CD4-positive, alpha-beta T cell treated with Interleukin-6 at 100 ng/mL for 8 hours (primary cell): ENCODE measurements at regions not wholly inside any gene's neighbourhood (a gene's known extent, or its start where the extent isn't known, plus 50 kb on each side); places are given as distances from the start of the nearest gene placed in this dataset.

Source experiments
- DNase-seq: peaks from one replicate; pipeline ENCODE4 v3.0.0-alpha.2; 2020; ENCODE audit warnings: mixed read lengths, low spot score

DNA sequence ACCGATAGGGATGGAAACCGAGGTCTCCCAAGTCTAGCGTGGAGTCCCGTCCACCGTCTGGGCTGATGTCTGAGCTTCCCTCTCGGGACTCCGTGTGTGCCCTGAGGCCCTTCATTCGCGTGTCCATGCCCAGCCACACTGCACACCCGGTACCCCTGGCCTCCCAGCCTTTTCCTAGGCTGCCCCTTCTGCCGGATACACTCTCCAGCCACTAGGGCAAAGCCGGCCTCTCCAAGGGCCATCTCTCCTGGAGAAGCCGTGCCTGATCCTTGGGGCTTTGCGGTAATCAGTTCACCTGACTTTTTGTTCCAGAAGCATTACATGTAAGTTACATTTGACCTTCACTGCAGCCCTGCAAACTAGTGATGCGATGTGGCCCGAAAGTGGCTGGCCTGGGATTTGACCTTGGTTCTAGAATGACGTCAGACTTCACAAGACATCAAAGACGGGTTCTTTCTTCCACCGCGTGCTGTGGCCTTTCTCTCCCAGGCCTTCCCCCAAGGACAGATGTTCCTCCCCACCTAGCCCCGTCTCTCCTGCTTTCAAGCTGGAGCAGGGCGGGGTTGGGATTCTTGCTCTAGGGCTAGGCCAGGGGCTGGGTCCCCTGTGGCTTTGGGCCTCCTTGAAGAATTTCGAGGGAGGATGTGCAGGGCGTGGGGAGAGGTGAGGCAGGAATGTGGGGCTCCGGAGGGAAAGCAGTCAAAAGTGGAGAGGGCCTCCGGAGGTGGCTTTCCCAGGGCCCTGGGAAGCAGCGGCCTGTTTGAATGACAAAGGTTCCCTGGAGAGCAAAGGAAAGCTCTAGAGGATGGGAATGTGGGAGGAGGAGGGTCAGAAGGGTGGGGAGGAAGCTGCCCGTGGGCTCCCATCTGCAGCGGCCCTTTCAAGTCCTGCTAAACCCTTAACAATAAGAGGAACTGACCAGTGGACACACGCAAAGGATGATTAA lies 49.7 kb upstream of the SLC2A1 start:
- no peak for DNase-seq
